Upper lobe of left lung (tissue), 6 donors: ENCODE measurements at regions not wholly inside any gene's neighbourhood (a gene's known extent, or its start where the extent isn't known, plus 50 kb on each side); places are given as distances from the start of the nearest gene placed in this dataset.
"Not testable (repeated sequence)": the region's sequence is repeated elsewhere in the genome, so short reads cannot be mapped to it uniquely, and the experiment has no call there.

Source experiments
- ATAC-seq, 2 donors: fragments of 200-7000 bp; cut with Tn5 transposase; one replicate each; pipeline ENCODE4 v1.9.1; 2022; ENCODE audit warnings: mild to moderate bottlenecking in 2 of 2, moderate library complexity in 2 of 2; ENCODE audit not compliant: low FRiP score in 2 of 2
- DNase-seq, 2 donors: peaks; one replicate each; pipeline ENCODE4 v3.0.0-alpha.2; 2019 to 2020
- H3K27ac ChIP-seq, 4 donors: fragments of 200-600 bp; sonication (generic); one replicate each; pipeline ENCODE4 v1.5.1; 2016 to 2019
- H3K27me3 ChIP-seq, 4 donors: fragments of 200-600 bp; sonication (generic); one replicate each; pipeline ENCODE4 v1.5.1; 2017 to 2019
- H3K36me3 ChIP-seq, 4 donors: fragments of 200-600 bp; sonication (generic); one replicate each; pipeline ENCODE4 v1.5.1; 2016 to 2019
- H3K4me1 ChIP-seq, 4 donors: fragments of 200-600 bp; sonication (generic); one replicate each; pipeline ENCODE4 v1.5.1; 2018 to 2019
- H3K4me3 ChIP-seq, 4 donors: fragments of 200-600 bp; sonication (generic); one replicate each; pipeline ENCODE4 v1.5.1; 2017 to 2019; ENCODE audit warnings: mild to moderate bottlenecking in 2 of 4, moderate library complexity in 1 of 4
- H3K9me3 ChIP-seq, 4 donors: fragments of 200-600 bp; sonication (generic); one replicate each; pipeline ENCODE4 v1.5.1; 2018 to 2019
- EP300 ChIP-seq, 4 donors: sonication (generic); formaldehyde crosslinking; IDR thresholded peaks; one replicate each; pipeline ENCODE4 v1.5.1; 2017; ENCODE audit warnings: antibody characterized with exemption in 4 of 4, control low read depth in 2 of 4
- POLR2A ChIP-seq, 4 donors: fragments of 450-650 bp; IDR thresholded peaks; one replicate each; pipeline ENCODE4 v1.5.1; 2016 to 2017; ENCODE audit warnings: antibody characterized with exemption in 4 of 4, mild to moderate bottlenecking in 2 of 4
- POLR2AphosphoS5 ChIP-seq, 2 donors: sonication (generic); formaldehyde crosslinking; IDR thresholded peaks; one replicate each; pipeline ENCODE4 v1.5.1; 2017; ENCODE audit warnings: antibody characterized with exemption in 2 of 2
- WGBS, 2 donors: methylation state at CpG; one replicate each; pipeline ENCODE4 v1.1.5; 2017 to 2018; 5-methylcytosine and 5-hydroxymethylcytosine counted together
- TF ChIP-seq, protein P1 (sequence below), 6 experiments: fragments of 450-650 bp in 4 of 6; fragments of 200-600 bp in 2 of 6; sonication (generic) in 2 of 6; IDR thresholded peaks; one replicate each; pipeline ENCODE4 v1.5.1; 2016 to 2019; ENCODE audit warnings: antibody characterized with exemption in 6 of 6
- donor health status: DM: no; HTN: no; CAD: no; lungs with moderate emphysema.
- donor health status: DM: no; HTN: yes; CAD: no; lungs with severe emphysema.

- TF ChIP-seq POLR2AphosphoS5 (IDR thresholded peaks at IDR 0.05) (no peak), EP300 (IDR thresholded peaks at IDR 0.05) (no peak), POLR2A (IDR thresholded peaks at IDR 0.05) (no peak)
- TF ChIP-seq, protein P1, sequence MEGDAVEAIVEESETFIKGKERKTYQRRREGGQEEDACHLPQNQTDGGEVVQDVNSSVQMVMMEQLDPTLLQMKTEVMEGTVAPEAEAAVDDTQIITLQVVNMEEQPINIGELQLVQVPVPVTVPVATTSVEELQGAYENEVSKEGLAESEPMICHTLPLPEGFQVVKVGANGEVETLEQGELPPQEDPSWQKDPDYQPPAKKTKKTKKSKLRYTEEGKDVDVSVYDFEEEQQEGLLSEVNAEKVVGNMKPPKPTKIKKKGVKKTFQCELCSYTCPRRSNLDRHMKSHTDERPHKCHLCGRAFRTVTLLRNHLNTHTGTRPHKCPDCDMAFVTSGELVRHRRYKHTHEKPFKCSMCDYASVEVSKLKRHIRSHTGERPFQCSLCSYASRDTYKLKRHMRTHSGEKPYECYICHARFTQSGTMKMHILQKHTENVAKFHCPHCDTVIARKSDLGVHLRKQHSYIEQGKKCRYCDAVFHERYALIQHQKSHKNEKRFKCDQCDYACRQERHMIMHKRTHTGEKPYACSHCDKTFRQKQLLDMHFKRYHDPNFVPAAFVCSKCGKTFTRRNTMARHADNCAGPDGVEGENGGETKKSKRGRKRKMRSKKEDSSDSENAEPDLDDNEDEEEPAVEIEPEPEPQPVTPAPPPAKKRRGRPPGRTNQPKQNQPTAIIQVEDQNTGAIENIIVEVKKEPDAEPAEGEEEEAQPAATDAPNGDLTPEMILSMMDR (IDR thresholded peaks at IDR 0.05), result no peak
- no peak for ATAC-seq
- H3K36me3 ChIP-seq, result no peaks in the 10 kb centered on the region
- H3K9me3 ChIP-seq, result no peaks in the 10 kb centered on the region
- H3K27me3 ChIP-seq, result no peaks in the 10 kb centered on the region
- no peaks in the 10 kb centered on the region for H3K4me1 ChIP-seq
- DNase-seq, result no peak
- H3K27ac ChIP-seq, result no peak overlapping the region
- H3K4me3 ChIP-seq, result no peak overlapping the region
- 55 to 65% methylated on average over 8 of the region's 8 CpGs for WGBS, 2 donors
These were observed 854.1 kb downstream of the KCNJ2 start for GRCh38 chr17:71023249-71024030.

DNA sequence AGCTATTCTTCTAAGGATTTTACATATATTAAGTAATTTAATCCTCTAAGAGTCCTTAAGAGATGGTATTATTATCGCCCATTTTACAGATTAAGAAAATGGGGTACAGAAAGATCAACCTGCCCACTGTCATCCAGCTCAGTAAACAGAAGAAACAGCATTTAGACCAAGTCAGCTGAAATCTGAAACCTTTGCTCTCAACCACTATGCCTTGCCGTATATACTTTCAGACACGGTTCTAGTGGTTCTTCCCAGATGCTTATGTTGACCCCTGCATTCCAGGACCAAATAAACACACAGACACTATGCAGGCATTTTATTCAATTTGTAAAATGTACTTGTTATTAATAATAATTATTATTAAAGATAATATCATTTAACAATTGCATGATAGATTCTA lies 854.8 kb downstream of the KCNJ2 start:
- ATAC-seq (no peak), DNase-seq (no peak)
- WGBS, 2 donors, result 63 to 70% methylated on average over 3 of the region's 3 CpGs
- no peaks in the 10 kb centered on the region for H3K4me1 ChIP-seq
- H3K27ac ChIP-seq, result no peak overlapping the region
- H3K9me3 ChIP-seq, result no peaks in the 10 kb centered on the region
- H3K27me3 ChIP-seq, result no peaks in the 10 kb centered on the region
- H3K36me3 ChIP-seq, result no peaks in the 10 kb centered on the region
- no peak overlapping the region for H3K4me3 ChIP-seq
- TF ChIP-seq POLR2A (IDR thresholded peaks at IDR 0.05) (no peak), EP300 (IDR thresholded peaks at IDR 0.05) (no peak), POLR2AphosphoS5 (IDR thresholded peaks at IDR 0.05) (no peak)
- TF ChIP-seq, protein P1 (IDR thresholded peaks at IDR 0.05), result no peak

- DNase-seq (no peak), ATAC-seq (no peak)
- H3K36me3 ChIP-seq, result no peaks in the 10 kb centered on the region
- no peak overlapping the region for H3K27ac ChIP-seq
- H3K4me1 ChIP-seq, result no peaks in the 10 kb centered on the region
- no peaks in the 10 kb centered on the region for H3K9me3 ChIP-seq
- H3K27me3 ChIP-seq, result no peaks in the 10 kb centered on the region
- no peak overlapping the region for H3K4me3 ChIP-seq
- TF ChIP-seq POLR2AphosphoS5 (IDR thresholded peaks at IDR 0.05), result no peak
- TF ChIP-seq, protein P1 (IDR thresholded peaks at IDR 0.05), result no peak
- no peak for TF ChIP-seq EP300 (IDR thresholded peaks at IDR 0.05)
- 68 to 79% methylated on average over 2 of the region's 2 CpGs for WGBS, 2 donors
These were observed 855.6 kb downstream of the KCNJ2 start for GRCh38 chr17:71024969-71025368.

DNA sequence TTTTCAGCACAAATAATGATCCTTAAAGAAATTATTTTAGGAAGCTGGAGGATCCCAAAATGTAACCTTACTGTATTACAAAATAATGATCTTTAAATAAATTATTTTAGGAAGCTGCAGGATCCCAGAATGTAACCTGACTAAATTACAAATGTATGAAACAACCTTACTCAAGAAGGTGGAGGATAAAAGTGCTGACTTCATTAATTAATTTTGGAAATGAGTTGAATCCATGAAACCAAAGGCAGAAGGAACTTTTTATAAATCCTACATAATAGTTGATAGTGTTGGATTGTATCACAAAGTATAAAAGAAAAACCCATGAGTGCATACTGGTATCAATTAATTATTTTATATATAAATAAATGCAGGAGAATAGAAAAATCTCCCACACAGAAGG lies 859.9 kb downstream of the KCNJ2 start:
- no peaks in the 10 kb centered on the region for H3K4me1 ChIP-seq
- DNase-seq, result no peak
- no peak overlapping the region for H3K27ac ChIP-seq
- TF ChIP-seq POLR2A (IDR thresholded peaks at IDR 0.05) (no peak), EP300 (IDR thresholded peaks at IDR 0.05) (no peak), POLR2AphosphoS5 (IDR thresholded peaks at IDR 0.05) (no peak)
- TF ChIP-seq, protein P1 (IDR thresholded peaks at IDR 0.05), result no peak
- no peaks in the 10 kb centered on the region for H3K27me3 ChIP-seq
- H3K36me3 ChIP-seq, result no peaks in the 10 kb centered on the region
- no peak overlapping the region for H3K4me3 ChIP-seq
- ATAC-seq, result no peak
- no peaks in the 10 kb centered on the region for H3K9me3 ChIP-seq

GRCh38 chr17:71031286-71031685 lies 862.0 kb downstream of the KCNJ2 start:
- H3K9me3 ChIP-seq, H3K27me3 ChIP-seq, ATAC-seq, H3K27ac ChIP-seq, H3K36me3 ChIP-seq, DNase-seq, H3K4me1 ChIP-seq, H3K4me3 ChIP-seq: not testable (repeated sequence)
- WGBS, 2 donors, result 89 to 91% methylated on average over 2 of the region's 2 CpGs
